Activated T-cell treated with anti-CD3 and anti-CD28 coated beads for 1 hour (primary cell): ENCODE measurements at regions not wholly inside any gene's neighbourhood (a gene's known extent, or its start where the extent isn't known, plus 50 kb on each side); places are given as distances from the start of the nearest gene placed in this dataset.

Experiments
- DNase-seq: peaks from one replicate; pipeline ENCODE4 v3.0.0-alpha.2; 2020; ENCODE audit warnings: low read depth

- no peak for DNase-seq
Measured at GRCh38 chr3:187823746-187824145, 78.5 kb upstream of the BCL6 start.

GRCh38 chr3:187827723-187828122, 82.5 kb upstream of the BCL6 start:
- no peak for DNase-seq

- DNase-seq: no peak
Measured at GRCh38 chr3:187828579-187829452, 83.5 kb upstream of the BCL6 start.

- DNase-seq: no peak
Measured at GRCh38 chr3:187830181-187830580, 84.9 kb upstream of the BCL6 start.

- no peak for DNase-seq
Measured at GRCh38 chr3:187831125-187832051, 86.1 kb upstream of the BCL6 start.

- no peak for DNase-seq
Measured at GRCh38 chr3:187832202-187832601, 86.9 kb upstream of the BCL6 start.

- DNase-seq: no peak
Measured at GRCh38 chr3:187833375-187833774, 88.1 kb upstream of the BCL6 start.

GRCh38 chr3:187833799-187834578, 88.7 kb upstream of the BCL6 start:
- no peak for DNase-seq

- no peak for DNase-seq
Measured at GRCh38 chr3:187836823-187837770, 91.8 kb upstream of the BCL6 start.

- no peak for DNase-seq
Measured at GRCh38 chr3:187838016-187838540, 92.8 kb upstream of the BCL6 start.

- no peak for DNase-seq
Measured at GRCh38 chr3:187839422-187839821, 94.2 kb upstream of the BCL6 start.

GRCh38 chr3:187840856-187841255, 95.6 kb upstream of the BCL6 start:
- no peak for DNase-seq

GRCh38 chr3:187841560-187841959, 96.3 kb upstream of the BCL6 start:
- no peak for DNase-seq

- DNase-seq: no peak
Measured at GRCh38 chr3:187843654-187844053, 98.4 kb upstream of the BCL6 start.

GRCh38 chr3:187844708-187845107, 99.4 kb upstream of the BCL6 start:
- DNase-seq: no peak

GRCh38 chr3:187845826-187846225, 100.6 kb upstream of the BCL6 start:
- DNase-seq: no peak

- no peak for DNase-seq
Measured at GRCh38 chr3:187848401-187848800, 103.1 kb upstream of the BCL6 start.

GRCh38 chr3:187849016-187849654, 103.9 kb upstream of the BCL6 start:
- DNase-seq: no peak

- DNase-seq: no peak
Measured at GRCh38 chr3:187850258-187850921, 105.1 kb upstream of the BCL6 start.
